Dendritic cell treated with granulocyte-macrophage colony-stimulating factor and Interleukin-4, amounts not matched to agents 40 ng/mL and 50 ng/mL, for 4 days (primary cell): ENCODE measurements at regions not wholly inside any gene's neighbourhood (a gene's known extent, or its start where the extent isn't known, plus 50 kb on each side); places are given as distances from the start of the nearest gene placed in this dataset.

Source experiments
- H3K27ac Mint-ChIP-seq: one replicate; pipeline ENCODE4 v1.8.0; 2022; ENCODE audit warnings: mild to moderate bottlenecking, mixed read lengths
- H3K27me3 Mint-ChIP-seq: one replicate; pipeline ENCODE4 v1.8.0; 2022; ENCODE audit warnings: mild to moderate bottlenecking, mixed read lengths
- H3K36me3 Mint-ChIP-seq: one replicate; pipeline ENCODE4 v1.8.0; 2022; ENCODE audit warnings: low read depth, mixed read lengths
- H3K4me1 Mint-ChIP-seq: one replicate; pipeline ENCODE4 v1.8.0; 2022; ENCODE audit warnings: low read depth, mixed read lengths
- H3K4me3 Mint-ChIP-seq: one replicate; pipeline ENCODE4 v1.8.0; 2022; ENCODE audit warnings: mild to moderate bottlenecking, moderate library complexity, mixed read lengths
- H3K9me3 Mint-ChIP-seq: one replicate; pipeline ENCODE4 v1.8.0; 2022; ENCODE audit warnings: mixed read lengths
- intact Hi-C: fragments of 100-400 bp; cut with micrococcal nuclease; formaldehyde crosslinking; loops from one replicate; pipeline ENCODE4 v1.15.0; 2022

- intact Hi-C loops: no loop called here
- Mint-ChIP-seq H3K27ac (no peak overlapping the region), H3K27me3 (no peaks in the 10 kb centered on the region), H3K4me3 (no peak overlapping the region), H3K36me3 (no peaks in the 10 kb centered on the region), H3K4me1 (no peaks in the 10 kb centered on the region), H3K9me3 (no peaks in the 10 kb centered on the region)
Observed at GRCh38 chrX:99653352-99653751, 756.7 kb downstream of the PCDH19 start.

- no peaks in the 10 kb centered on the region for H3K9me3 Mint-ChIP-seq
- H3K36me3 Mint-ChIP-seq: no peaks in the 10 kb centered on the region
- intact Hi-C loops: no loop called here
- H3K27me3 Mint-ChIP-seq: no peaks in the 10 kb centered on the region
- H3K27ac Mint-ChIP-seq: no peak overlapping the region
- no peaks in the 10 kb centered on the region for H3K4me1 Mint-ChIP-seq
- H3K4me3 Mint-ChIP-seq: no peak overlapping the region
Observed at GRCh38 chrX:99613041-99613440, 797.0 kb downstream of the PCDH19 start.

- Mint-ChIP-seq H3K4me1 (no peaks in the 10 kb centered on the region), H3K4me3 (no peak overlapping the region), H3K36me3 (no peaks in the 10 kb centered on the region), H3K9me3 (no peaks in the 10 kb centered on the region), H3K27me3 (no peaks in the 10 kb centered on the region), H3K27ac (no peak overlapping the region)
- intact Hi-C loops: no loop called here
Observed at GRCh38 chrX:99603091-99603814, 806.8 kb downstream of the PCDH19 start.

- H3K4me1 Mint-ChIP-seq: no peaks in the 10 kb centered on the region
- H3K36me3 Mint-ChIP-seq: no peaks in the 10 kb centered on the region
- intact Hi-C loops: no loop called here
- H3K4me3 Mint-ChIP-seq: no peak overlapping the region
- no peak overlapping the region for H3K27ac Mint-ChIP-seq
- H3K9me3 Mint-ChIP-seq: no peaks in the 10 kb centered on the region
- H3K27me3 Mint-ChIP-seq: no peaks in the 10 kb centered on the region
Observed at GRCh38 chrX:99602107-99602506, 808.0 kb downstream of the PCDH19 start.

- Mint-ChIP-seq H3K4me3 (no peak overlapping the region), H3K27me3 (no peaks in the 10 kb centered on the region), H3K4me1 (no peaks in the 10 kb centered on the region), H3K9me3 (peaks cover 6% of the 10 kb centered on the region), H3K27ac (no peak overlapping the region), H3K36me3 (no peaks in the 10 kb centered on the region)
- intact Hi-C loops: no loop called here
Observed at GRCh38 chrX:99588936-99589335, 821.1 kb downstream of the PCDH19 start.

GRCh38 chrX:99572711-99573110, 837.4 kb downstream of the PCDH19 start:
- Mint-ChIP-seq H3K4me1 (no peaks in the 10 kb centered on the region), H3K9me3 (peaks cover 16% of the 10 kb centered on the region), H3K27ac (no peak overlapping the region), H3K27me3 (no peaks in the 10 kb centered on the region), H3K36me3 (no peaks in the 10 kb centered on the region), H3K4me3 (no peak overlapping the region)
- intact Hi-C loops: no loop called here

- no peak overlapping the region for H3K27ac Mint-ChIP-seq
- H3K27me3 Mint-ChIP-seq: no peaks in the 10 kb centered on the region
- no peak overlapping the region for H3K4me3 Mint-ChIP-seq
- H3K36me3 Mint-ChIP-seq: no peaks in the 10 kb centered on the region
- H3K4me1 Mint-ChIP-seq: no peaks in the 10 kb centered on the region
- H3K9me3 Mint-ChIP-seq: peaks cover 26% of the 10 kb centered on the region
- intact Hi-C loops: no loop called here
Observed at GRCh38 chrX:99549381-99549780, 860.7 kb downstream of the PCDH19 start.

GRCh38 chrX:99522450-99522849, 887.6 kb downstream of the PCDH19 start:
- H3K27me3 Mint-ChIP-seq: no peaks in the 10 kb centered on the region
- H3K4me1 Mint-ChIP-seq: no peaks in the 10 kb centered on the region
- H3K27ac Mint-ChIP-seq: no peak overlapping the region
- H3K9me3 Mint-ChIP-seq: no peaks in the 10 kb centered on the region
- no peak overlapping the region for H3K4me3 Mint-ChIP-seq
- intact Hi-C loops: no loop called here
- no peaks in the 10 kb centered on the region for H3K36me3 Mint-ChIP-seq

- Mint-ChIP-seq H3K4me1 (no peaks in the 10 kb centered on the region), H3K27ac (no peak overlapping the region), H3K27me3 (no peaks in the 10 kb centered on the region), H3K9me3 (peaks cover 4% of the 10 kb centered on the region), H3K4me3 (no peak overlapping the region), H3K36me3 (no peaks in the 10 kb centered on the region)
- intact Hi-C loops: no loop called here
Observed at GRCh38 chrX:99507768-99508167, 902.3 kb downstream of the PCDH19 start.

GRCh38 chrX:99495453-99495852, 914.6 kb downstream of the PCDH19 start:
- intact Hi-C loops: no loop called here
- Mint-ChIP-seq H3K36me3 (no peaks in the 10 kb centered on the region), H3K4me3 (no peak overlapping the region), H3K27me3 (no peaks in the 10 kb centered on the region), H3K27ac (no peak overlapping the region), H3K9me3 (peaks cover 21% of the 10 kb centered on the region), H3K4me1 (no peaks in the 10 kb centered on the region)

GRCh38 chrX:99494668-99495067, 915.4 kb downstream of the PCDH19 start:
- H3K4me3 Mint-ChIP-seq: no peak overlapping the region
- H3K27ac Mint-ChIP-seq: no peak overlapping the region
- H3K4me1 Mint-ChIP-seq: no peaks in the 10 kb centered on the region
- H3K27me3 Mint-ChIP-seq: no peaks in the 10 kb centered on the region
- H3K36me3 Mint-ChIP-seq: no peaks in the 10 kb centered on the region
- peaks cover 21% of the 10 kb centered on the region for H3K9me3 Mint-ChIP-seq
- intact Hi-C loops: no loop called here

GRCh38 chrX:99480728-99481127, 929.3 kb downstream of the PCDH19 start:
- intact Hi-C loops: no loop called here
- no peak overlapping the region for H3K27ac Mint-ChIP-seq
- no peaks in the 10 kb centered on the region for H3K27me3 Mint-ChIP-seq
- H3K4me3 Mint-ChIP-seq: no peak overlapping the region
- no peaks in the 10 kb centered on the region for H3K36me3 Mint-ChIP-seq
- H3K9me3 Mint-ChIP-seq: no peaks in the 10 kb centered on the region
- H3K4me1 Mint-ChIP-seq: no peaks in the 10 kb centered on the region

- Mint-ChIP-seq H3K27me3 (no peaks in the 10 kb centered on the region), H3K9me3 (peaks cover 22% of the 10 kb centered on the region), H3K4me3 (no peak overlapping the region), H3K4me1 (no peaks in the 10 kb centered on the region), H3K36me3 (no peaks in the 10 kb centered on the region), H3K27ac (no peak overlapping the region)
- intact Hi-C loops: no loop called here
Observed at GRCh38 chrX:99469439-99469838, 940.6 kb downstream of the PCDH19 start.

- Mint-ChIP-seq H3K27me3 (no peaks in the 10 kb centered on the region), H3K9me3 (peaks cover 17% of the 10 kb centered on the region), H3K4me1 (no peaks in the 10 kb centered on the region), H3K36me3 (no peaks in the 10 kb centered on the region), H3K4me3 (no peak overlapping the region), H3K27ac (no peak overlapping the region)
- intact Hi-C loops: no loop called here
Observed at GRCh38 chrX:99468993-99469392, 941.1 kb downstream of the PCDH19 start.

- Mint-ChIP-seq H3K27ac (no peak overlapping the region), H3K36me3 (no peaks in the 10 kb centered on the region), H3K27me3 (no peaks in the 10 kb centered on the region), H3K4me1 (no peaks in the 10 kb centered on the region), H3K4me3 (no peak overlapping the region), H3K9me3 (peaks cover 9% of the 10 kb centered on the region)
- intact Hi-C loops: no loop called here
Observed at GRCh38 chrX:99461223-99461622, 948.9 kb downstream of the PCDH19 start.
